GM12878 (cell line): ENCODE measurements at regions not wholly inside any gene's neighbourhood (a gene's known extent, or its start where the extent isn't known, plus 50 kb on each side); places are given as distances from the start of the nearest gene placed in this dataset.

Experiments
- ATAC-seq: fragments of 200-7000 bp; cut with Tn5 transposase; 3 replicates; pipeline ENCODE4 v1.9.1; 2020; ENCODE audit warnings: mild to moderate bottlenecking, moderate library complexity
- BruUV-seq: library from RNA; stranded (reverse); fragments of 400-500 nt; replicated peaks from 2 replicates; lab custom pipeline; 2021; lab: Mats Ljungman, UMichigan
- CTCF ChIA-PET: fragments of 300-600 bp; sonication (Branson Sonifier 250); formaldehyde crosslinking; extraction: SDS; loops from one replicate; lab custom pipeline; 2021; ENCODE audit warnings: inconsistent platforms; lab: Yijun Ruan, JAX
- POLR2A ChIA-PET: fragments of 350-600 bp; formaldehyde crosslinking; extraction: SDS; loops from one replicate; lab custom pipeline; 2021; ENCODE audit warnings: inconsistent platforms; lab: Charles Lee
- RAD21 ChIA-PET: fragments of 300-600 bp; sonication (Branson Sonifier 250); formaldehyde crosslinking; loops from one replicate; lab custom pipeline; 2023; ENCODE audit warnings: antibody characterized with exemption; ENCODE audit not compliant: unreplicated experiment; lab: Charles Lee
- SMC1A ChIA-PET: fragments of 300-600 bp; sonication (Branson Sonifier 250); formaldehyde crosslinking; loops from one replicate; lab custom pipeline; 2023; ENCODE audit not compliant: unreplicated experiment, uncharacterized antibody; lab: Charles Lee
- DNase-seq: peaks from one replicate; pipeline ENCODE4 v3.0.0-alpha.2; 2011; ENCODE audit warnings: low read depth, low spot score
- FAIRE-seq: peaks from 3 replicates; lab custom pipeline; 2011; peaks lifted over from hg19 to GRCh38; lab: Jason Lieb, UNC
- H2AFZ ChIP-seq: 2 replicates; pipeline ENCODE4 v1.6.0; 2011; ENCODE audit warnings: low read depth, low read length, control low read depth; ENCODE audit not compliant: control insufficient read depth
- H3K27ac ChIP-seq: 2 replicates; pipeline ENCODE4 v1.5.1; 2011; ENCODE audit warnings: control low read depth; ENCODE audit not compliant: control insufficient read depth, insufficient read depth
- H3K27me3 ChIP-seq, 2 experiments: replicated peaks in 1 of 2; 2 replicates each; pipeline versions ENCODE4 v1.6.0 to v1.6.1; 2011; ENCODE audit warnings: low read length in 1 of 2; ENCODE audit not compliant: control insufficient read depth in 2 of 2, insufficient read depth in 2 of 2
- H3K36me3 ChIP-seq, 2 experiments: 2 replicates each; pipeline ENCODE4 v1.5.1; 2011; ENCODE audit warnings: low read length in 1 of 2; ENCODE audit not compliant: control insufficient read depth in 2 of 2, insufficient read depth in 2 of 2
- H3K4me1 ChIP-seq: 2 replicates; pipeline ENCODE4 v1.6.1; 2011; ENCODE audit warnings: mild to moderate bottlenecking, low read length, moderate library complexity, mixed read lengths; ENCODE audit not compliant: control insufficient read depth, insufficient read depth
- H3K4me2 ChIP-seq: 2 replicates; pipeline ENCODE4 v1.6.0; 2011; ENCODE audit warnings: control low read depth; ENCODE audit not compliant: control insufficient read depth, insufficient read depth
- H3K4me3 ChIP-seq: fragments of 200-600 bp; sonication (generic); 2 replicates; pipeline ENCODE4 v1.5.1; 2016
- H3K79me2 ChIP-seq: 2 replicates; pipeline ENCODE4 v1.6.0; 2011; ENCODE audit warnings: low read length; ENCODE audit not compliant: control insufficient read depth, insufficient read depth
- H3K9ac ChIP-seq: 2 replicates; pipeline ENCODE4 v1.8.0; 2011; ENCODE audit warnings: low read length, control low read depth, mixed read lengths; ENCODE audit not compliant: control insufficient read depth, insufficient read depth
- H3K9me3 ChIP-seq: replicated peaks from 3 replicates; pipeline ENCODE4 v1.5.1; 2011; ENCODE audit warnings: mild to moderate bottlenecking, low read length; ENCODE audit not compliant: control insufficient read depth, insufficient read depth
- H4K20me1 ChIP-seq: 2 replicates; pipeline ENCODE4 v1.6.0; 2011; ENCODE audit not compliant: control insufficient read depth, insufficient read depth
- CEBPB ChIP-seq, 2 experiments: fragments of 150-350 bp in 1 of 2; IDR thresholded peaks; 2 replicates each; pipeline ENCODE4 v1.6.1; 2012 to 2014; ENCODE audit warnings: low read depth in 2 of 2, low read length in 2 of 2, borderline replicate concordance in 1 of 2, inconsistent platforms in 1 of 2
- CREB1 ChIP-seq: IDR thresholded peaks from 2 replicates; pipeline ENCODE4 v1.6.1; 2012; ENCODE audit warnings: low read depth, mild to moderate bottlenecking, inconsistent platforms
- IKZF2 ChIP-seq, 2 experiments: fragments of 450-650 bp; IDR thresholded peaks; 2 replicates each; pipeline ENCODE4 v1.6.1; 2017; ENCODE audit warnings: mild to moderate bottlenecking in 2 of 2, moderate library complexity in 2 of 2
- POLR2A ChIP-seq: IDR thresholded peaks from 2 replicates; pipeline ENCODE4 v1.6.1; 2011; ENCODE audit warnings: low read depth, mild to moderate bottlenecking, low read length
- RB1 ChIP-seq: fragments of 450-650 bp; formaldehyde crosslinking; IDR thresholded peaks from 2 replicates; pipeline ENCODE4 v1.6.1; 2017; ENCODE audit warnings: mild to moderate bottlenecking, borderline replicate concordance
- RBBP5 ChIP-seq: fragments of 200-600 bp; sonication (generic); conservative IDR thresholded peaks from 2 replicates; pipeline ENCODE4 v1.6.1; 2016
- RELA ChIP-seq: fragments of 450-650 bp; IDR thresholded peaks from 2 replicates; pipeline ENCODE4 v1.8.0; 2014; ENCODE audit warnings: borderline replicate concordance; ENCODE audit not compliant: partially characterized antibody
- SIN3A ChIP-seq: IDR thresholded peaks from 2 replicates; pipeline ENCODE4 v1.6.1; 2012; ENCODE audit warnings: low read depth, low read length, improper control_type of control experiment
- TCF3 ChIP-seq: IDR thresholded peaks from 2 replicates; pipeline ENCODE4 v1.6.1; 2012; ENCODE audit warnings: low read depth, mild to moderate bottlenecking, low read length, borderline replicate concordance; ENCODE audit not compliant: insufficient read depth
- ZNF217 ChIP-seq: fragments of 450-650 bp; IDR thresholded peaks from 2 replicates; pipeline ENCODE4 v1.6.1; 2017; ENCODE audit warnings: antibody characterized with exemption, mild to moderate bottlenecking
- ZNF622 ChIP-seq: fragments of 450-650 bp; IDR thresholded peaks from 2 replicates; pipeline ENCODE4 v1.6.1; 2017; ENCODE audit warnings: mild to moderate bottlenecking, inconsistent platforms
- WGBS: methylation state at CpG from one replicate; pipeline ENCODE4 v1.1.6; 2016; ENCODE audit warnings: low lambda C conversion rate; ENCODE audit not compliant: insufficient replicate concordance, insufficient coverage; ENCODE audit errors: missing lambda C conversion rate; 5-methylcytosine and 5-hydroxymethylcytosine counted together
- in situ Hi-C: fragments of 300-500 bp; cut with MboI; formaldehyde crosslinking; loops from 9 replicates; pipeline ENCODE4 v1.14.3; 2018; ENCODE audit warnings: mixed read lengths
- intact Hi-C: fragments of 100-400 bp; cut with micrococcal nuclease; formaldehyde crosslinking; loops from one replicate; pipeline ENCODE4 v1.14.2; 2022; ENCODE audit not compliant: unreplicated experiment
- TF ChIP-seq, protein P1 (sequence below): fragments of 450-650 bp; IDR thresholded peaks from 2 replicates; pipeline ENCODE4 v1.6.1; 2018; ENCODE audit warnings: mild to moderate bottlenecking, low read depth, moderate library complexity; ENCODE audit not compliant: partially characterized antibody
- TF ChIP-seq, protein P2 (sequence below): fragments of 450-650 bp; formaldehyde crosslinking; IDR thresholded peaks from 2 replicates; pipeline ENCODE4 v1.4.0; 2022; ENCODE audit warnings: mild to moderate bottlenecking, moderate library complexity
- TF ChIP-seq, protein P3 (sequence below): IDR thresholded peaks from 2 replicates; pipeline ENCODE4 v1.6.1; 2011; ENCODE audit warnings: mild to moderate bottlenecking, low read depth, low read length, moderate library complexity; ENCODE audit not compliant: insufficient replicate concordance
- TF ChIP-seq, protein P4 (sequence below): fragments of 450-650 bp; formaldehyde crosslinking; IDR thresholded peaks from 2 replicates; pipeline ENCODE4 v1.4.0; 2020; ENCODE audit warnings: mild to moderate bottlenecking, moderate library complexity

DNA sequence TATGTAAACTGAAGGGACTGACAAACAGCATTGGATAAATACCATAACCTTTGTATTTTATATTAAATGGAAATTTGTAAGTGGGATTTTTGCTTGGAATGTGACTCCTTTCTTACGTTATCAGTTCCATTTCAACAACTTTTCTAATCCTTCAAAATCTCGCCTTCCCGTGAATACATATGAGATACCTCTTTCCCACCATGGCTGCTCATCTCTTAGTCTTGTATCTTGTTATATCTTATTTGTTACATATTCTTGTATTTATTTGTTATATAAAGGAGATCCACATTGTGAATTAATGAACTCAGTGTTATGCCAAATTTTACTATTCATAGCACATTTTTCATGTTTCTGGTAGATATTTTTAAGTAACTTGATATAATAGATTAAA is 623.7 kb downstream of the MCTP2 start:
- no peak for FAIRE-seq
- RAD21 ChIA-PET, result no interaction called here
- Histone ChIP-seq H3K4me2 (no peak overlapping the region), H3K9me3 (peaks cover 1% of the 10 kb centered on the region; the same call in 2 of the 3 replicates), H2AFZ (no peak overlapping the region), H3K4me1 (no peaks in the 10 kb centered on the region), H4K20me1 (no peaks in the 10 kb centered on the region), H3K79me2 (no peaks in the 10 kb centered on the region), H3K36me3 (no peaks in the 10 kb centered on the region), H3K27me3 (no peaks in the 10 kb centered on the region), H3K27ac (no peak overlapping the region), H3K4me3 (no peak overlapping the region), H3K9ac (no peak overlapping the region)
- ATAC-seq, result no peak
- no peak for DNase-seq
- POLR2A ChIA-PET, result no interaction called here
- SMC1A ChIA-PET, result no interaction called here
- CTCF ChIA-PET, result no interaction called here
- in situ Hi-C loops, result no loop called here
- intact Hi-C loops, result no loop called here
- BruUV-seq, result no TSS peak
- WGBS, result 75% methylated on average over 3 of the region's 3 CpGs
- TF ChIP-seq, protein P1, sequence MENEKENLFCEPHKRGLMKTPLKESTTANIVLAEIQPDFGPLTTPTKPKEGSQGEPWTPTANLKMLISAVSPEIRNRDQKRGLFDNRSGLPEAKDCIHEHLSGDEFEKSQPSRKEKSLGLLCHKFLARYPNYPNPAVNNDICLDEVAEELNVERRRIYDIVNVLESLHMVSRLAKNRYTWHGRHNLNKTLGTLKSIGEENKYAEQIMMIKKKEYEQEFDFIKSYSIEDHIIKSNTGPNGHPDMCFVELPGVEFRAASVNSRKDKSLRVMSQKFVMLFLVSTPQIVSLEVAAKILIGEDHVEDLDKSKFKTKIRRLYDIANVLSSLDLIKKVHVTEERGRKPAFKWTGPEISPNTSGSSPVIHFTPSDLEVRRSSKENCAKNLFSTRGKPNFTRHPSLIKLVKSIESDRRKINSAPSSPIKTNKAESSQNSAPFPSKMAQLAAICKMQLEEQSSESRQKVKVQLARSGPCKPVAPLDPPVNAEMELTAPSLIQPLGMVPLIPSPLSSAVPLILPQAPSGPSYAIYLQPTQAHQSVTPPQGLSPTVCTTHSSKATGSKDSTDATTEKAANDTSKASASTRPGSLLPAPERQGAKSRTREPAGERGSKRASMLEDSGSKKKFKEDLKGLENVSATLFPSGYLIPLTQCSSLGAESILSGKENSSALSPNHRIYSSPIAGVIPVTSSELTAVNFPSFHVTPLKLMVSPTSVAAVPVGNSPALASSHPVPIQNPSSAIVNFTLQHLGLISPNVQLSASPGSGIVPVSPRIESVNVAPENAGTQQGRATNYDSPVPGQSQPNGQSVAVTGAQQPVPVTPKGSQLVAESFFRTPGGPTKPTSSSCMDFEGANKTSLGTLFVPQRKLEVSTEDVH, result no peak
- TF ChIP-seq, protein P2, sequence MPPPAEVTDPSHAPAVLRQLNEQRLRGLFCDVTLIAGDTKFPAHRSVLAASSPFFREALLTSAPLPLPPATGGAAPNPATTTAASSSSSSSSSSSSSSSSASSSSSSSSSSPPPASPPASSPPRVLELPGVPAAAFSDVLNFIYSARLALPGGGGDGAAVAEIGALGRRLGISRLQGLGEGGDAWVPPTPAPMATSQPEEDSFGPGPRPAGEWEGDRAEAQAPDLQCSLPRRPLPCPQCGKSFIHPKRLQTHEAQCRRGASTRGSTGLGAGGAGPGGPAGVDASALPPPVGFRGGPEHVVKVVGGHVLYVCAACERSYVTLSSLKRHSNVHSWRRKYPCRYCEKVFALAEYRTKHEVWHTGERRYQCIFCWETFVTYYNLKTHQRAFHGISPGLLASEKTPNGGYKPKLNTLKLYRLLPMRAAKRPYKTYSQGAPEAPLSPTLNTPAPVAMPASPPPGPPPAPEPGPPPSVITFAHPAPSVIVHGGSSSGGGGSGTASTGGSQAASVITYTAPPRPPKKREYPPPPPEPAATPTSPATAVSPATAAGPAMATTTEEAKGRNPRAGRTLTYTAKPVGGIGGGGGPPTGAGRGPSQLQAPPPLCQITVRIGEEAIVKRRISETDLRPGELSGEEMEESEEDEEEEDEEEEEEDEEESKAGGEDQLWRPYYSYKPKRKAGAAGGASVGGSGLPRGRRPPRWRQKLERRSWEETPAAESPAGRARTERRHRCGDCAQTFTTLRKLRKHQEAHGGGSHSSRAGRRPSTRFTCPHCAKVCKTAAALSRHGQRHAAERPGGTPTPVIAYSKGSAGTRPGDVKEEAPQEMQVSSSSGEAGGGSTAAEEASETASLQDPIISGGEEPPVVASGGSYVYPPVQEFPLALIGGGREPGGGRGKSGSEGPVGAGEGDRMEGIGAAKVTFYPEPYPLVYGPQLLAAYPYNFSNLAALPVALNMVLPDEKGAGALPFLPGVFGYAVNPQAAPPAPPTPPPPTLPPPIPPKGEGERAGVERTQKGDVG (CRISPR knock-in tag), result no peak
- TF ChIP-seq TCF3, result no peak
- TF ChIP-seq ZNF217, result no peak
- TF ChIP-seq CEBPB (IDR thresholded peaks at IDR 0.05; ENCODE audit: borderline replicate concordance in 1 of 2, low read depth in 2 of 2, low read length in 2 of 2), result no peak
- TF ChIP-seq RELA, result no peak
- no peak for TF ChIP-seq CREB1
- TF ChIP-seq RB1, result no peak
- TF ChIP-seq, protein P3, sequence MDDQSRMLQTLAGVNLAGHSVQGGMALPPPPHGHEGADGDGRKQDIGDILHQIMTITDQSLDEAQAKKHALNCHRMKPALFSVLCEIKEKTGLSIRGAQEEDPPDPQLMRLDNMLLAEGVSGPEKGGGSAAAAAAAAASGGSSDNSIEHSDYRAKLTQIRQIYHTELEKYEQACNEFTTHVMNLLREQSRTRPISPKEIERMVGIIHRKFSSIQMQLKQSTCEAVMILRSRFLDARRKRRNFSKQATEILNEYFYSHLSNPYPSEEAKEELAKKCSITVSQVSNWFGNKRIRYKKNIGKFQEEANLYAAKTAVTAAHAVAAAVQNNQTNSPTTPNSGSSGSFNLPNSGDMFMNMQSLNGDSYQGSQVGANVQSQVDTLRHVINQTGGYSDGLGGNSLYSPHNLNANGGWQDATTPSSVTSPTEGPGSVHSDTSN, result no peak
- no peak for TF ChIP-seq SIN3A
- no peak for TF ChIP-seq RBBP5
- TF ChIP-seq POLR2A, result no peak
- no peak for TF ChIP-seq IKZF2 (IDR thresholded peaks at IDR 0.05)
- TF ChIP-seq, protein P4, sequence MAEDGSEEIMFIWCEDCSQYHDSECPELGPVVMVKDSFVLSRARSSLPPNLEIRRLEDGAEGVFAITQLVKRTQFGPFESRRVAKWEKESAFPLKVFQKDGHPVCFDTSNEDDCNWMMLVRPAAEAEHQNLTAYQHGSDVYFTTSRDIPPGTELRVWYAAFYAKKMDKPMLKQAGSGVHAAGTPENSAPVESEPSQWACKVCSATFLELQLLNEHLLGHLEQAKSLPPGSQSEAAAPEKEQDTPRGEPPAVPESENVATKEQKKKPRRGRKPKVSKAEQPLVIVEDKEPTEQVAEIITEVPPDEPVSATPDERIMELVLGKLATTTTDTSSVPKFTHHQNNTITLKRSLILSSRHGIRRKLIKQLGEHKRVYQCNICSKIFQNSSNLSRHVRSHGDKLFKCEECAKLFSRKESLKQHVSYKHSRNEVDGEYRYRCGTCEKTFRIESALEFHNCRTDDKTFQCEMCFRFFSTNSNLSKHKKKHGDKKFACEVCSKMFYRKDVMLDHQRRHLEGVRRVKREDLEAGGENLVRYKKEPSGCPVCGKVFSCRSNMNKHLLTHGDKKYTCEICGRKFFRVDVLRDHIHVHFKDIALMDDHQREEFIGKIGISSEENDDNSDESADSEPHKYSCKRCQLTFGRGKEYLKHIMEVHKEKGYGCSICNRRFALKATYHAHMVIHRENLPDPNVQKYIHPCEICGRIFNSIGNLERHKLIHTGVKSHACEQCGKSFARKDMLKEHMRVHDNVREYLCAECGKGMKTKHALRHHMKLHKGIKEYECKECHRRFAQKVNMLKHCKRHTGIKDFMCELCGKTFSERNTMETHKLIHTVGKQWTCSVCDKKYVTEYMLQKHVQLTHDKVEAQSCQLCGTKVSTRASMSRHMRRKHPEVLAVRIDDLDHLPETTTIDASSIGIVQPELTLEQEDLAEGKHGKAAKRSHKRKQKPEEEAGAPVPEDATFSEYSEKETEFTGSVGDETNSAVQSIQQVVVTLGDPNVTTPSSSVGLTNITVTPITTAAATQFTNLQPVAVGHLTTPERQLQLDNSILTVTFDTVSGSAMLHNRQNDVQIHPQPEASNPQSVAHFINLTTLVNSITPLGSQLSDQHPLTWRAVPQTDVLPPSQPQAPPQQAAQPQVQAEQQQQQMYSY (CRISPR knock-in tag), result no peak
- TF ChIP-seq ZNF622, result no peak
